ENCODE measurements at regions not wholly inside any gene's neighbourhood (a gene's known extent, or its start where the extent isn't known, plus 50 kb on each side); places are given as distances from the start of the nearest gene placed in this dataset.

GRCh38 chr11:134466156-134466555, 54.1 kb upstream of the B3GAT1 start:
- TF ChIP-seq CTCF (IDR thresholded peaks at IDR 0.05; ENCODE audit: extremely low read depth, insufficient read depth, missing control alignments), result no peak
- in situ Hi-C loops (cut with MboI; ENCODE audit: low pct_unique_long_range_greater_than_20kb, low sequenced_read_pairs, unreplicated experiment), result no loop called here
- no peak for DNase-seq (ENCODE audit: low spot score)

- no peak for TF ChIP-seq CTCF (IDR thresholded peaks at IDR 0.05; ENCODE audit: extremely low read depth, insufficient read depth, missing control alignments)
- in situ Hi-C loops (cut with MboI; ENCODE audit: low pct_unique_long_range_greater_than_20kb, low sequenced_read_pairs, unreplicated experiment), result no loop called here
- no peak for DNase-seq (ENCODE audit: low spot score)
Observed at GRCh38 chr11:134464981-134465730, 53.1 kb upstream of the B3GAT1 start.

GRCh38 chr11:134464196-134464595, 52.2 kb upstream of the B3GAT1 start:
- DNase-seq (ENCODE audit: low spot score), result no peak
- in situ Hi-C loops (cut with MboI; ENCODE audit: low pct_unique_long_range_greater_than_20kb, low sequenced_read_pairs, unreplicated experiment), result no loop called here
- TF ChIP-seq CTCF (IDR thresholded peaks at IDR 0.05; ENCODE audit: extremely low read depth, insufficient read depth, missing control alignments), result no peak

- no peak for TF ChIP-seq CTCF (IDR thresholded peaks at IDR 0.05; ENCODE audit: extremely low read depth, insufficient read depth, missing control alignments)
- DNase-seq (ENCODE audit: low spot score), result no peak
- in situ Hi-C loops (cut with MboI; ENCODE audit: low pct_unique_long_range_greater_than_20kb, low sequenced_read_pairs, unreplicated experiment), result no loop called here
Observed at GRCh38 chr11:134463716-134464115, 51.7 kb upstream of the B3GAT1 start.
